ACC112 (cell line): ENCODE measurements at regions not wholly inside any gene's neighbourhood (a gene's known extent, or its start where the extent isn't known, plus 50 kb on each side); places are given as distances from the start of the nearest gene placed in this dataset.

Source experiments
- H2AFZ ChIP-seq: fragments of 200-600 bp; sonication (generic); one replicate; pipeline ENCODE4 v1.6.0; 2017; ENCODE audit warnings: antibody characterized with exemption, low read length; ENCODE audit not compliant: unreplicated experiment
- H3K27ac ChIP-seq: fragments of 200-600 bp; sonication (generic); 2 replicates; pipeline ENCODE4 v1.5.1; 2014; ENCODE audit warnings: low read depth, mild to moderate bottlenecking, antibody characterized with exemption, low read length, moderate library complexity
- H3K27me3 ChIP-seq: fragments of 200-600 bp; sonication (generic); 2 replicates; pipeline ENCODE4 v1.6.1; 2014; ENCODE audit warnings: mild to moderate bottlenecking, antibody characterized with exemption, low read length, moderate library complexity, mixed read lengths; ENCODE audit not compliant: insufficient read depth
- H3K36me3 ChIP-seq: fragments of 200-600 bp; sonication (generic); 2 replicates; pipeline ENCODE4 v1.6.1; 2016; ENCODE audit warnings: mild to moderate bottlenecking, antibody characterized with exemption, low read length, moderate library complexity, mixed read lengths; ENCODE audit not compliant: insufficient read depth
- H3K4me1 ChIP-seq: fragments of 200-600 bp; sonication (generic); one replicate; pipeline ENCODE4 v1.6.1; 2016; ENCODE audit warnings: low read length, mixed read lengths; ENCODE audit not compliant: insufficient read depth, unreplicated experiment, control insufficient read depth
- H3K4me3 ChIP-seq: fragments of 200-600 bp; sonication (generic); 2 replicates; pipeline ENCODE4 v1.5.1; 2014; ENCODE audit warnings: mild to moderate bottlenecking, low read depth, low read length
- H3K79me2 ChIP-seq: fragments of 200-600 bp; sonication (generic); one replicate; pipeline ENCODE4 v1.6.0; 2016; ENCODE audit warnings: low read length; ENCODE audit not compliant: control insufficient read depth, unreplicated experiment, insufficient read depth

DNA sequence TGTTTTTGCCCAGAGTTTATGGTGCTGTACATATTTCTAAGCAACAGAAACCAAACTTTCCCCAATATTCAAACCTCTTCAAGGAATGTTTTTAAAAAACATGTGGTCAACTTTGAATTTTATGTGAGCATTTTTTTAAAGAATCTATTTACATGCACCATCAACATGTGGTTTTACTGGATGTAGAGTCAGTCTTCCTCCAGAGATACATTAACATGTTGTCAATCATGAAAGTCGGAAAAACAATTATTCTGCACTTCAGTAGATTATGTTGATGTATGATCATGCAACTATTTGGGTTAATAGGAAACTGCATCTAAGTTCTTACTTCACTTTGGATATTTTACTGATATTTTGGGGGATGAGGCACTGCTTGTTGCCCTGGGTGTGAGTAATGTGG is 208.6 kb downstream of the FOXL1 start:
- no peaks in the 10 kb centered on the region for H3K27me3 ChIP-seq
- H3K4me3 ChIP-seq, result no peak overlapping the region
- no peaks in the 10 kb centered on the region for H3K79me2 ChIP-seq
- no peak overlapping the region for H2AFZ ChIP-seq
- H3K4me1 ChIP-seq, result no peaks in the 10 kb centered on the region
- H3K36me3 ChIP-seq, result no peaks in the 10 kb centered on the region
- no peak overlapping the region for H3K27ac ChIP-seq

GRCh38 chr16:86787538-86787937 is 209.2 kb downstream of the FOXL1 start:
- no peak overlapping the region for H3K4me3 ChIP-seq
- H3K27ac ChIP-seq, result no peak overlapping the region
- H3K4me1 ChIP-seq, result no peaks in the 10 kb centered on the region
- no peaks in the 10 kb centered on the region for H3K79me2 ChIP-seq
- H3K36me3 ChIP-seq, result no peaks in the 10 kb centered on the region
- H2AFZ ChIP-seq, result no peak overlapping the region
- no peaks in the 10 kb centered on the region for H3K27me3 ChIP-seq

GRCh38 chr16:86789621-86790051 is 211.3 kb downstream of the FOXL1 start:
- no peak overlapping the region for H3K27ac ChIP-seq
- H3K4me3 ChIP-seq, result no peak overlapping the region
- no peaks in the 10 kb centered on the region for H3K27me3 ChIP-seq
- H3K79me2 ChIP-seq, result no peaks in the 10 kb centered on the region
- no peaks in the 10 kb centered on the region for H3K36me3 ChIP-seq
- H3K4me1 ChIP-seq, result no peaks in the 10 kb centered on the region
- no peak overlapping the region for H2AFZ ChIP-seq

GRCh38 chr16:86791287-86792035 is 213.1 kb downstream of the FOXL1 start:
- H2AFZ ChIP-seq, result no peak overlapping the region
- H3K27ac ChIP-seq, result no peak overlapping the region
- no peaks in the 10 kb centered on the region for H3K4me1 ChIP-seq
- no peaks in the 10 kb centered on the region for H3K79me2 ChIP-seq
- no peaks in the 10 kb centered on the region for H3K27me3 ChIP-seq
- no peak overlapping the region for H3K4me3 ChIP-seq
- no peaks in the 10 kb centered on the region for H3K36me3 ChIP-seq

- Histone ChIP-seq H2AFZ (no peak overlapping the region), H3K27me3 (no peaks in the 10 kb centered on the region), H3K27ac (no peak overlapping the region), H3K4me1 (no peaks in the 10 kb centered on the region), H3K36me3 (no peaks in the 10 kb centered on the region), H3K79me2 (no peaks in the 10 kb centered on the region), H3K4me3 (no peak overlapping the region)
These were observed 216.0 kb downstream of the FOXL1 start for GRCh38 chr16:86794216-86794864.

DNA sequence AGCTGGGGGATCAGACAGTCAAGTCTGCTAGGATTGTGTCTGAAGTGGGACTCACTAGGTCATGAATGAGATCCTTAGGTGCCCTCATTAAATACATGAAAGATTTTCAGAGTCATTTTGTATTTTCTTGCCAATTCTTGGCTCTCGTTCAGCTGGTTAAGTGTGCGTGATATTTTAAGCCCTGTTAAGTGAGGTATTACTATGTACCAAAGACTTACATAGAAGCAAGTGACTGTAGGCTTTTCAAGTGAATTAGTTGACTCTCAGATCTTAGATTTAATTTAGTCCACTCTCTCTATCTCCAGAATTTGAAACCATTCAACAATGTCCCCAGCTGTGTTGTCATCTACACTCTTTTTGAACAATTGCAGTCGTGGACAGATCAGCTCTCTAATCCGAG is 219.4 kb downstream of the FOXL1 start:
- no peaks in the 10 kb centered on the region for H3K36me3 ChIP-seq
- peaks cover 4% of the 10 kb centered on the region; the same call in 1 of the 2 replicates for H3K27me3 ChIP-seq
- H3K27ac ChIP-seq, result no peak overlapping the region
- no peaks in the 10 kb centered on the region for H3K4me1 ChIP-seq
- H3K79me2 ChIP-seq, result no peaks in the 10 kb centered on the region
- no peak overlapping the region for H2AFZ ChIP-seq
- H3K4me3 ChIP-seq, result no peak overlapping the region

DNA sequence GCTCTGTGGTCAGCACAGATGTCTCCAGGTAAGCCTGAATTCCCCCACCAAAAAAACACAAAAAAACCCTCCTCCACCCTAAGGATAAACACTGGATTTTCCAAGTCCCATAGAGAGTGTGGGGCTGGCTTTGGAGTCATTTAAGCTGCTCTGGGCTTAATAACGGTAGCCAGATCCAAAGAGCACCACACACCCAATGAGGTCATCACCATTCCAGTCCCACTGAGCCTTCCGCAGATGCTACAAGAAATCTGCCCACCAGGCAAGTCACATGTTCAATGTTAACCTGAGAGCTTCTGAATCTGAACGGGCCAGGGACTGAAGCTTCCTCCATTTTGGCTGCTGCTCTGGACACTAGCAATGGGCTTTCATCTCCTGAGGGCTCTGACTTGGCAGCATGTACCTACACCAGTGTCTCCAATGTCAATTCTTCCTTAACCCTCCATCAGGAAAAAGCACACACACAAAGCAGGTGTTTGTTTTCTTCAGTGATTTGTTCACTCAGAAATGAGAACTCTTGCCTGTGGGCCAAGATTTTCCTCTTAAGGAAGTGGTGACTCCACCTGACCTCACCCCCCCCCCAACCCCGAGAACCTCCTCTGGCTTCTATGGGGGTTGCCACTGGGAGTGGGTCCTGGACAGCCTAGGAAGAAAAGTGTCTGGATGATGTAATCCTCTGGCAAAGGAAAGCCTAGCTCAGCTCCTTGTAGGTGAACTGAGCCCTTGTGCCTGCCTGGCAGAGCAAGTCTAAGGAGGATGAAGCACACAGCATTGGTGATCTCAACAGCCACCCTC is 220.1 kb downstream of the FOXL1 start:
- no peak overlapping the region for H2AFZ ChIP-seq
- H3K36me3 ChIP-seq, result no peaks in the 10 kb centered on the region
- no peak overlapping the region for H3K4me3 ChIP-seq
- H3K27me3 ChIP-seq, result peaks cover 4% of the 10 kb centered on the region; the same call in 1 of the 2 replicates
- H3K27ac ChIP-seq, result no peak overlapping the region
- no peaks in the 10 kb centered on the region for H3K79me2 ChIP-seq
- no peaks in the 10 kb centered on the region for H3K4me1 ChIP-seq

GRCh38 chr16:86799367-86799766 is 221.0 kb downstream of the FOXL1 start:
- H2AFZ ChIP-seq, result no peak overlapping the region
- H3K36me3 ChIP-seq, result no peaks in the 10 kb centered on the region
- no peak overlapping the region for H3K27ac ChIP-seq
- H3K79me2 ChIP-seq, result no peaks in the 10 kb centered on the region
- no peaks in the 10 kb centered on the region for H3K4me1 ChIP-seq
- no peak overlapping the region for H3K4me3 ChIP-seq
- H3K27me3 ChIP-seq, result peaks cover 4% of the 10 kb centered on the region; the same call in 1 of the 2 replicates

GRCh38 chr16:86800894-86801293 is 222.5 kb downstream of the FOXL1 start:
- Histone ChIP-seq H3K27ac (no peak overlapping the region), H3K36me3 (no peaks in the 10 kb centered on the region), H3K4me1 (no peaks in the 10 kb centered on the region), H3K27me3 (peaks cover 4% of the 10 kb centered on the region; the same call in 1 of the 2 replicates), H3K79me2 (no peaks in the 10 kb centered on the region), H3K4me3 (no peak overlapping the region), H2AFZ (no peak overlapping the region)

GRCh38 chr16:86802013-86802412 is 223.7 kb downstream of the FOXL1 start:
- Histone ChIP-seq H3K36me3 (no peaks in the 10 kb centered on the region), H3K27me3 (peaks cover 4% of the 10 kb centered on the region; the same call in 1 of the 2 replicates), H2AFZ (no peak overlapping the region), H3K4me1 (no peaks in the 10 kb centered on the region), H3K79me2 (no peaks in the 10 kb centered on the region), H3K4me3 (no peak overlapping the region), H3K27ac (no peak overlapping the region)
